Activated B cell treated with CpG ODN at 0.5 μM for 24 hours (primary cell): ENCODE measurements at regions not wholly inside any gene's neighbourhood (a gene's known extent, or its start where the extent isn't known, plus 50 kb on each side); places are given as distances from the start of the nearest gene placed in this dataset.

Source experiments
- ATAC-seq: fragments of 200-7000 bp; cut with Tn5 transposase; one replicate; pipeline ENCODE4 v1.10.0; 2021; ENCODE audit warnings: low read depth, mild to moderate bottlenecking, moderate library complexity
- CTCF ChIA-PET: fragments of 350-600 bp; sonication (Branson Sonifier 250); formaldehyde crosslinking; loops from one replicate; lab custom pipeline; 2021; ENCODE audit warnings: antibody characterized with exemption; lab: Charles Lee
- POLR2A ChIA-PET: fragments of 350-600 bp; sonication (Branson Sonifier 250); formaldehyde crosslinking; loops from one replicate; lab custom pipeline; 2021; ENCODE audit warnings: antibody characterized with exemption; lab: Charles Lee
- DNase-seq: peaks from one replicate; pipeline ENCODE4 v3.0.0; 2022
- H3K27ac Mint-ChIP-seq: one replicate; pipeline ENCODE4 v1.8.0; 2020; ENCODE audit warnings: mixed read lengths
- H3K27me3 Mint-ChIP-seq: one replicate; pipeline ENCODE4 v1.8.0; 2021; ENCODE audit warnings: mixed read lengths
- H3K36me3 Mint-ChIP-seq: one replicate; pipeline ENCODE4 v1.8.0; 2021; ENCODE audit warnings: low read depth, mixed read lengths
- H3K4me1 Mint-ChIP-seq: one replicate; pipeline ENCODE4 v1.8.0; 2021; ENCODE audit warnings: mixed read lengths
- H3K4me3 Mint-ChIP-seq: one replicate; pipeline ENCODE4 v1.8.0; 2020; ENCODE audit warnings: mild to moderate bottlenecking, mixed read lengths
- H3K9me3 Mint-ChIP-seq: one replicate; pipeline ENCODE4 v1.8.0; 2020; ENCODE audit warnings: mixed read lengths
- intact Hi-C: fragments of 100-400 bp; cut with micrococcal nuclease; formaldehyde crosslinking; loops from one replicate; pipeline ENCODE4 v1.15.1; 2024
- TF ChIP-seq, protein P1 (sequence below): fragments of 200-600 bp; IDR thresholded peaks from one replicate; pipeline ENCODE4 v1.8.0; 2022; ENCODE audit warnings: antibody characterized with exemption, mild to moderate bottlenecking

- POLR2A ChIA-PET = no interaction called here
- DNase-seq = no peak
- TF ChIP-seq, protein P1, sequence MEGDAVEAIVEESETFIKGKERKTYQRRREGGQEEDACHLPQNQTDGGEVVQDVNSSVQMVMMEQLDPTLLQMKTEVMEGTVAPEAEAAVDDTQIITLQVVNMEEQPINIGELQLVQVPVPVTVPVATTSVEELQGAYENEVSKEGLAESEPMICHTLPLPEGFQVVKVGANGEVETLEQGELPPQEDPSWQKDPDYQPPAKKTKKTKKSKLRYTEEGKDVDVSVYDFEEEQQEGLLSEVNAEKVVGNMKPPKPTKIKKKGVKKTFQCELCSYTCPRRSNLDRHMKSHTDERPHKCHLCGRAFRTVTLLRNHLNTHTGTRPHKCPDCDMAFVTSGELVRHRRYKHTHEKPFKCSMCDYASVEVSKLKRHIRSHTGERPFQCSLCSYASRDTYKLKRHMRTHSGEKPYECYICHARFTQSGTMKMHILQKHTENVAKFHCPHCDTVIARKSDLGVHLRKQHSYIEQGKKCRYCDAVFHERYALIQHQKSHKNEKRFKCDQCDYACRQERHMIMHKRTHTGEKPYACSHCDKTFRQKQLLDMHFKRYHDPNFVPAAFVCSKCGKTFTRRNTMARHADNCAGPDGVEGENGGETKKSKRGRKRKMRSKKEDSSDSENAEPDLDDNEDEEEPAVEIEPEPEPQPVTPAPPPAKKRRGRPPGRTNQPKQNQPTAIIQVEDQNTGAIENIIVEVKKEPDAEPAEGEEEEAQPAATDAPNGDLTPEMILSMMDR = no peak
- H3K27me3 Mint-ChIP-seq = no peaks in the 10 kb centered on the region
- no peak overlapping the region for H3K27ac Mint-ChIP-seq
- no peaks in the 10 kb centered on the region for H3K4me1 Mint-ChIP-seq
- ATAC-seq = no peak
- CTCF ChIA-PET = no interaction called here
- intact Hi-C loops = no loop called here
- H3K4me3 Mint-ChIP-seq = no peak overlapping the region
- no peaks in the 10 kb centered on the region for H3K36me3 Mint-ChIP-seq
- peaks cover 8% of the 10 kb centered on the region for H3K9me3 Mint-ChIP-seq
These were observed 687.2 kb upstream of the AADAT start for GRCh38 chr4:170776983-170777382.

GRCh38 chr4:170775851-170776250 is 686.1 kb upstream of the AADAT start:
- Mint-ChIP-seq H3K27ac (no peak overlapping the region), H3K4me3 (no peak overlapping the region), H3K27me3 (no peaks in the 10 kb centered on the region), H3K36me3 (no peaks in the 10 kb centered on the region), H3K4me1 (no peaks in the 10 kb centered on the region), H3K9me3 (peaks cover 8% of the 10 kb centered on the region)
- ATAC-seq = no peak
- DNase-seq = no peak
- TF ChIP-seq, protein P1 = no peak
- POLR2A ChIA-PET = no interaction called here
- intact Hi-C loops = no loop called here
- CTCF ChIA-PET = no interaction called here

- Mint-ChIP-seq H3K4me1 (no peaks in the 10 kb centered on the region), H3K27me3 (no peaks in the 10 kb centered on the region), H3K36me3 (no peaks in the 10 kb centered on the region), H3K9me3 (peaks cover 5% of the 10 kb centered on the region), H3K27ac (no peak overlapping the region), H3K4me3 (no peak overlapping the region)
- DNase-seq (no peak), ATAC-seq (no peak)
- intact Hi-C loops = no loop called here
- TF ChIP-seq, protein P1 = no peak
- ChIA-PET POLR2A (no interaction called here), CTCF (no interaction called here)
These were observed 684.0 kb upstream of the AADAT start for GRCh38 chr4:170773709-170774273.

DNA sequence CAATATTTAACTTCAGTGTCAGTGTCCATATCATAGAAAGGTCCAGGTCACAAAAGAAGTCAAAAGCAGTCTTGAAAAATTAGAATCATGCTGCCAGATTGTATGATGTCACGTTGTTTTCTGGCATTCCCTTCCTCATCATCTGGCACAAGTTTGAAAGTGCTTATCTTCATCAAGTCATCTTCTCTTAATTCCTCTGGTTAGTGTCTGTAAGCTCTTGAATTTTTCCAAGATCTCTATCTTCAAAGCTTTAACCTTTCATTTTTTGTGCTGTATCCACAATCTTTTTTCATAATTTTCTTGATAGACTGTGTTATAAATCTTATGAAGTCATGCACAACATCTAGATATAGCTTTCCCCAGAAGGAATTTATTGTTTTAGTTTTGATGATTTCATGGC is 682.7 kb upstream of the AADAT start:
- ATAC-seq (no peak), DNase-seq (no peak)
- ChIA-PET CTCF (no interaction called here), POLR2A (no interaction called here)
- Mint-ChIP-seq H3K4me3 (no peak overlapping the region), H3K4me1 (no peaks in the 10 kb centered on the region), H3K9me3 (no peaks in the 10 kb centered on the region), H3K36me3 (no peaks in the 10 kb centered on the region), H3K27ac (no peak overlapping the region), H3K27me3 (no peaks in the 10 kb centered on the region)
- intact Hi-C loops = no loop called here
- TF ChIP-seq, protein P1 = no peak

DNA sequence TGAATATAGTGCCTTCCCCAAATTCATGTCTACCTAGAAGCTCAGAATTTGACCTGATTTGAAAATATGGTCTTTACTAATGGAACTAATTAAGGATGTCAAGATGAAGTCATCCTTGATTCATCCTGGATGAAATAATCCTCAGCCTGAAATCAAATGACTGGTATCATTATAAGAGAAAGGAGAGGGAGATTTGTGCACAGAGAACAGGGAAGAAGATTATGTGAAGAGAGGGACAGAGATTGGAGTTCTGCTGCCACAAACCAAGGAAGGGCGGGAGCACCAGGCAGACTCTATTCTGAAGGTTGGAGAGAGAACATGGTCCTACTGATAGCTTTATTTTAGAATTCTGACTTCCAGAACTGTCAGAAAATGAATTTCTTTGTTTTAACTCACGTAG is 680.9 kb upstream of the AADAT start:
- POLR2A ChIA-PET = no interaction called here
- TF ChIP-seq, protein P1 = no peak
- Mint-ChIP-seq H3K36me3 (no peaks in the 10 kb centered on the region), H3K9me3 (no peaks in the 10 kb centered on the region), H3K4me3 (no peak overlapping the region), H3K4me1 (no peaks in the 10 kb centered on the region), H3K27ac (no peak overlapping the region), H3K27me3 (no peaks in the 10 kb centered on the region)
- intact Hi-C loops = no loop called here
- ATAC-seq = no peak
- CTCF ChIA-PET = no interaction called here
- no peak for DNase-seq
